GM19238 (cell line): ENCODE measurements at regions not wholly inside any gene's neighbourhood (a gene's known extent, or its start where the extent isn't known, plus 50 kb on each side); places are given as distances from the start of the nearest gene placed in this dataset.

ENCODE experiments used
- DNase-seq: peaks from one replicate; pipeline ENCODE4 v3.0.0; 2011; ENCODE audit warnings: low spot score; ENCODE audit not compliant: insufficient read length

DNA sequence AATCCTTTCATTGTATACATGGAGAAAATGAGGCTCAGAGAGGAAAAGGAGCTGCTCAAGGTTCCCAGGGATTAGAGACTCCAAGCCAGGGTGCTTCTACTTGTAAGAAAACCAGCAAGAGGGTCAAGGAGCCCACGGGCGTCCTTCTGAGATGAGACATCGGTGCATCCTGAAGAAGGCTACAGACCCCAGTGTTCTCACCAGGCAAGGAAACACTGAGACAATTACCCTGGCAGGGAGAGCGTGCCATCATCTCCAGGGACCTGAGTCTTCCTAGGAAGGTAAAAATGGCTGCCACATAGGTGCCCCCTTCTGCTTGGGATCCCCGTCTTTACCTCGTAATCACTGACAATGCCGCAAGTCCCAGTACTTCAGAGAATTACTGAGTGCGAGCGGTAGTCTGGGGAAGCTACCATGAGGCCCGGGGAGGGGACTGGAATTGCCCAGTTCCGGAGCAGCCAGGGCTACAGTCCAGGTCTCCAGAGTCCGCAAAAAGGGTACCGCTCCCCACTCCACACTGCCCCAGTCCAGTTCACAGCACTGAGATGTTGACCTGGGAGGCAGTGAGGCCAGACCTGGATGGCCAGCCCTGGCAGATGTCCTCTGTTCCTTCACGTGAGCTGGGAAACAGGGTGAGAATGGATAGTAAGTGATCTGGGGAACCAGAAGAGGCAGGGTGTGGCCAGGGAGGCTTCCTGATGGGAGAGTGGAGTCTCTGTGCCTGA, 164.7 kb upstream of the SMAD3 start:
- DNase-seq: no peak

DNA sequence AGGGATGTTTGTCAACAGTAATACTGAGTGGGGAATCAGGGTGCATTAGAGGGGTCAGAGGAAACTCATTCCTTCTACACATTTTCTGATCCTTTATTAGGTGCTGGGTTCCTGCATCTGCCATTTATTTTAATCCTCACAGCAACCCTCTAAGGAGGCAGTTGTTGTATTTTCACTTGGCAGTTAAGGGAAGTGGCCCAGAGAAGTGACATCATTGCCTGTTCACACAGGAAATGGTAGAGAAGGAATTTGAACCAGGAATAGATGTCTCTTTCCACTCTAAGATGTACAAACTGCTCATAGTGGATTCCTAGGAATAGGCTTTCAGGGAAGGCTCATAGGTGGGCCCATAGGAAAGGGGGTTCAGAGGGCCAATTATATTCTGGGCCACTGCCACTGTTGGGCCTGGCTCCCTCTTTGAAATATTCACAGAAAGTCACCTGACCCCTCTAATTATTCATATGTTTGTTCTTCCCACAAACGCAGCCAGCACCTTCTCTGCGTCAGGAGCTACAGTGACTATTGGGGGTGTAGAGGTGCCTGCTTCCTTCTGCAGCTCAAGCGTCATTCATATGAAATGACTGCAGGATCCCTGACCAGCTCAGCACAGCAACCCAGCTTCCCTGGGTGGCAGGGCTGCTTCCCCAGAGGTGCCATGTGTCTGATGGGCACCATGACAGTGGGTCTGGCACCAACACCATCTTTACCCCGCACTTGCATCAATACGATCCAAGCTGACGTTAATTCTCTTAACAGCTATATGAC, 163.9 kb upstream of the SMAD3 start:
- DNase-seq: no peak

DNA sequence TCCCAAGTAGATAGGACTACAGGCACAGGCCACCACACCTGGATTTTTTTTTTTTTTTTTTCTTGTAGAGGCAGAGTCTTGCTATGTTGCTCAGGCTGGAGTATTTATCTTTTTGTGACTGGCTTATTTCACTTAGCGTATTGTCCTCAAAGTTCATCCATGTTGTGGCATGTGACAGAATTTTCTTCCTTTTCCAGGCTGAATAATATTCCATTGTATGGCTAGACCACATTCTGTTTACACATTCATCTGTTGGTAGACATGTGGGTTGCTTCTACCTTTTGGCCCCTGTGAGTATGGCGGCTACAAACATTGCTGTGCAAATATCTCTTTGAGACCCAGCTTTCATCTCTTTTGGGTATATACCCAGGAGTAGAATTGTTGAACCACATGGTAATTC, 160.2 kb upstream of the SMAD3 start:
- no peak for DNase-seq

DNA sequence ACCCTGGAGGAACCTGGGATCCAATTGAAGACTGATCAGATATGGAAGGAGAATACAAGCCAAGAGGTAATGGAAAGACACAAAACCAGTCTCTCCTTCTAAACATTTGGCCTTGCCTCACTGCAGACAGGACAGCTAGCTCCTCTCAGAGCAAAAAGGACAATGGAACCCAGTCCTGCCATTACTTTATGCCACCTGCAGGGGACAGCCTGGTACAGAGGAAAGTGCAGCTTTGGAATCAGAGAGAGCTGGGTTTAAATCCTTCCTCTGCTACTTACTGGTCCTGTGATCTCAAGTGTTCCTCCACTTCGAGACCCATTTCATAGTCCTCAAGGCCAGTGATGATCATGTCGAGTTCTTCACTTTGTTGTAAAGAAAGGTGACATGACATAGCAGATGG, 159.4 kb upstream of the SMAD3 start:
- DNase-seq: no peak

DNA sequence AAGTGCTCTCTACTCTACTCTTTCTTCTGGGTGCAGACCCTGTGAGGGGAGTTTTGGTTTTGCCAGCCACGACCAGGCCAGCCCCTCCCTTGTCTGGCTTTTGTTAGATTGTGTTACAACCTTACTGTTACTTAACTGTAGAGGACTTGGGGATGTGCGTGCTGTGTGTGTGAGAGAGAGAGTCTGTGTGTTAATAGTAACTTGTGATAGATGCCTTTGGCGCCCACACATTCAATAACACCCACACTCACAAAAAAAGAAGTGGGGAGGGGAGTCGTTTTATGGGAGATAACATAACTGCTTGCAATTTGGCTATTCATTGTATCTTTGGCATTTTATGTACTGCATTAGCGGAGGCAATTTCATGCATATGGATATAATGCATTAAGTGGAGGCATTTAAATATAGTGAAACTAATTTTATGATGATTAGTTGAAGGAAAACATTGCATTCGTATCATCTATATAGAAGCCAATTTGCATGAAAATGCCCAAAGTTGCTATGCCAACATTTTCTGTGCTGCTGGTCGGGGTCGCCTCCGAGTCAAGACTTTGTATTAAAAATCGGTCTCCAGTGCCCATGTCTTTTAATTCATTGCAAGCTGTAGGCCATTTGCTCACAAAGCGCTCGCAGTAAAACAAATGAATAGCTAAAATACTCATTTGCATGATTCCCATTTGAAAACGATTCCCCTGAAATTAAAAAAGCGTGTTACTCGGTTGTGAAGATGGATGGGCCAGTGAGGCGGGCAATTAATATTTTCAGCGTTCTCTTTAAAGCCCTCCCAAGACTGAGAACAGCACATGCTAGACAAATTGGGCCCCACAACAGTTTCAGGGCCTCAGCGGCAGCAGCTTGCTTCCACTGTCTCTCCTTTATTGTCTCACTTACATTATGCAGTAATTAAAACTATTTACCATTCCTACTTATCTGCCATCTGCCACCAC, 158.5 kb upstream of the SMAD3 start:
- DNase-seq: no peak

DNA sequence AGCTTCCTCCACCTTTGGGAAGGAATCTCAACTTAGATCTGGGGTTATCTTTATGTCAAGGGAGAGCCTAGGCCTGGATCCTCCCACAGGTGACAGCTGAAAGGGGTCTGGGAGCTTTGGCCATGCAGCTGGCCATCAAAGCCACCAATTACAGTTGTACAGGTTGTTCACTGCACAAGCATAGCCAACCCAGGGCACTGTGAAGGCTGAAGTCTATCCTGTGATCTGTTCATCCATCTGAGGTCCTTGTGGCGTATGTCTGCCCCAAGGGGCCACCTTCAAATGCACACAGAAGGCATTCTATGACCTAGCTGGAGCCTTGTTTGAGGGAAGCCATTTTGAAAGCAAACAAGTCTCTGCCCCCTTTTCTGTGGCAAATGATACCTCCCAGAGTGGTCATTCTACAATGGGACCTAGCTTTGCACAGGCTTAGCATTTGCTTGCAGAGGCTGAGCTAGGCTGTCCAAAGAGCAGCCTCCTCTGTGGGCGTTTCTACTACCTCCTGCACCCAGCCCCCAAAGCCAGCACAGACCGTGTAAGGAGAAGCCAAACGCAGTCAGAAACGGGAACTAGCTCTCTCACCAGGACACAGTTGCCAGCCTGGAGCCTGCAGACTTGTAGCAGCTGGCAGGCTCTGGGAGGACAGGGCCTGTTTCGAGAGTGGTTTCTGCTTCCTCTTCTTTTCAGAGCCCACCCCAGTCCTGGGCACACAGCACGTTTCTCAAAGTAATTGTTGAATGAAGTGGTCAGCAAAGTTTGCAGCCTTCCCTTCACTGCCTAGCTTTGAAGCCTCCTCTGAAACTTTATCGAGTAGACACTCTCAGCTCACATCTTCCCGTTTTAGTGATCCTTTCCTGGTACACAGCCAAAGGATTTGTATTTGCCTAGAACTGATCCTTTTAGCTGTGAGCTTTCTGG, 157.3 kb upstream of the SMAD3 start:
- no peak for DNase-seq

DNA sequence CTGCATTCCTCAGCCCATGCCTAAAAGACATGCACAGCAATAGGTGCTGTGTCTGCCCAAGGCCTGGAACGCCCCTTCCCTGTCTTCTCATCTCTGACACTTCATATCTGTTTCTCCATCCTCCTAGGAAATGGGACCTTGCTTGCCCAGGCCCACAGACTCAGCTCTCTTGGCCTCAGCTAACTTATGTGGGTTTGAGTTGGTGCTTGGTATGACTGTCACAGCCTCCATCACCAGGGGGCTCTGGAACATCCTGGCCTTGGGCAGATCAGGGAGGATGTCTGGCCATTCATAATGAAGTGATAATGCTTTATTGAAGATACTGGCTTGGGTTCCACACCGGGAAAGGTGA, 156.7 kb upstream of the SMAD3 start:
- no peak for DNase-seq

DNA sequence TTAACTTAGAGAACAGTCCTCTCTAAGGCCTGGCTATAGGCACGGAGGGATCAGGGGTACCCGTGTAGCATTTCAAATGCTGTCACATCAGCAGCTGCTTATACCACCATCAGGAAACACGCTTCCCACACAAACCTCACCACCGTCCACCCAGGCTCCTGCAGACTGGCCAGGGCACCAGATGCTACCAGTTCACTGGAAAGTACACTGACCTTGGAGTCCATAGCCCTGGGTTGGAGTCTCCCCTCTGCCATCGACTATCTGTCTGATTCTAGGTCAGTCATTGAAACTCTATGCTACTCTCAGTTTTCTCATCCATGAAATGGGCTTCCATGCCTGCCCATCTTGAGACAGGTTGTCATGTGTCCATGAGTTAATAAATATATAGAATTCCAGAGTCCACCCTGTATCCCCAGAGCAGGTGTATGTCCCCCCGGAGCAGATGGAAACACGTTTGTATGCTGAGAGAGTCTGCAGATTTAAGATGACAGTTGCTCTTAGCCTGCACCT, 156.0 kb upstream of the SMAD3 start:
- no peak for DNase-seq

DNA sequence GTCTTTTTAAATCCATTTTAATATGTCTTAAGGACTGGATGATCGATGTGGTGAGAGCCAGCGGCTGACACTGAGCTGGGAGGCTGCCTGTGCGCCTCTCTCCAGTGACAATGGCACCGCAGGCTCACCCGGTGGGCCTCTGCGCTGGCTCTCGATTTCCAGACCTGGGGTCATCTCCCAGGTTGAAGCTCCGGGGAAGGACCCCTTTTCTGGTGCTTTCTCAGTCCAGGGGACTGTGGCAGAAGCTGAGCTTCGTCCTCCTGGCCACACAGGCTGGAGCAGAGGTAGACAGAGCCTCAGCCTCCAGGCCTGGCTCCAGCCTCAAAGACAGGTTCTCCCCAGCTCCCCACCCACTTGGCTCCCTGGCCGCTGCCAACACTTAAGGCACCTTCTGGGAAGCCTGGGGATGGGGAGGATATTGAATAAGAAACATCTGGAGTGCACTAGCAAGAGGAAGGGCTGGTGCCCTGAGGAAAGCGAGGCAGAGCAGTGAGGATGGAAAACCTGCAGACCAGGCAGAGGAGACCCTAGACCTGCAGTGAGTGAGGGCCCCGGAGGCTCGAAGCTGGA, 154.2 kb upstream of the SMAD3 start:
- no peak for DNase-seq

DNA sequence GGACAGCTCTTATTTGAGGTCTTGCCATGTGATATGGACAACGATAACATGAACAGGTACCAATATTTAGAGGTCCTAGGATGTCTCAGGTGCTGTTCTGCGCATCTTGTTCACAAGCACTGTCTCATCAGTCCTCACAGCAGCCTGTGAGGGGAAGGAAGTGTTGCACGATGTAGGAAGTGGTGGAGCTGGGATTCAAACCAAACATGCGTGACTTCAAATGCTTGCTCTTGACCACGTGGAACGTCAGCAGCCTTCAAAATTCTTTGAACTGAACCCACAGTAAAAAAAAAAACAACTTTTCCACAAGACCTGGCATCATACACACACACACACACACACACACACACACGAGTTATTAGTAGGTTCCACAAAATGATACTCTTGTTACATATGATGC, 153.4 kb upstream of the SMAD3 start:
- no peak for DNase-seq

DNA sequence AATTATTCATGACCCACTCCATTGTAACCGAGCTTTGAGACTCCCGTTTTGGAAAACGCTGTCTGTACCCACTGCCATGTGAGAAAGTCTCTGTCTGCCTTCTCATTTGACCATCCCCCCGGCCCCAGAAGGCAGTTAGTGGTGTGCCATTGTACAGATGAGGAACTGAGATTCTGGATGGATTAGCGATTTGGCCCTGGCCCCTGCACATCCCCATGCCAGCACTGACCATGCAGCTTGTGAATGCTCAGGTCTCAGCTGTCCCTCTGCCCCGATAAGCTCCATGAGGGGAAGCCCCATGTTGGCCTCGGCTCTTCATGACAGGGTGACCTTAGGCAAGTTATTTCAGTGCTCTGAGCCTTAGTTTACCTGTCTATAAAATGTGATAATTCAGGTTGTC, 153.0 kb upstream of the SMAD3 start:
- DNase-seq: no peak

DNA sequence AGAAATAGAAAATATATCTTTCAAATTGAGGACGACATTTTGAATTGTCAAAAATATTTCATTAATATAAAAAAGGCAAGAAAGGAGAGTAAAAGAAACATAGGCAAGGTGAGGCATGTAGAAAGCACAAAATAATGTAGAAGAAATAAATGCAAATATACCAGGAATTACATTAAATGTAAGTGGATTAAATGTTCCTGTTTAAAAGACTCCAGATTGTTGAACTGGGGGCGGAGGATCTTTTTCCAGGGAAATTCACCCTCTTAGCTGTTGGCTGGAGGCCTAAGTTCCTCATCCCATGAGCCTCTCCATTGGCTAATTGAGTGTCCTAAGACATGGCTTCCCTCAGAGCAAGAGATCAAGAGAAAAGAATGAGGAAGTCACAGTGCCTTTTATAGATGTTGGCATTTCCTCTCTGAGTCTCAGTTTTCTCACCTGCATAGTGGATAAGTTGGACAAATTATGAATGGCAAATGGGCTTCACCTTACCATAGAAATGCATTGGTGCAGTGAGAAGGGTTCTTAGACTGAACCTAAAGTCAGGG, 147.4 kb upstream of the SMAD3 start:
- DNase-seq: no peak

DNA sequence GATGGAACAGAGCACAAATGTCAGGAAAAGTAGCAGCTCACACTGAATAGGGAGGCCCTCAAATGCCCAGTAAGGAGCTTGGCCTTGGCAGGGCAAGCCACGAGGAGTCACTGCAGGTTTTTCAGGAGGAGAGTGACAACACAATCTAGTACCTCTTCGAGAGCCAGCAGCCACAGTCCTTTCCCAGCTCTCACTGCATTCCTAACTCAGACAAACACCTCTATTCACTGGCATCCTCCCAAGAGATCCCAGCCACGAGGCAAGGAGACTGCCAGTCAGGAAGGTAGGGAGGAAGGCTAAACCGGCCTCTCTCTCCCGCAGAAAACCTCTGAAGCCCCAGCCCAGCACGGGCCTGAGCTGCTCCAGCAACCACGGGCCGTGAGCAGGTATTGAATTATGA, 146.0 kb upstream of the SMAD3 start:
- no peak for DNase-seq

DNA sequence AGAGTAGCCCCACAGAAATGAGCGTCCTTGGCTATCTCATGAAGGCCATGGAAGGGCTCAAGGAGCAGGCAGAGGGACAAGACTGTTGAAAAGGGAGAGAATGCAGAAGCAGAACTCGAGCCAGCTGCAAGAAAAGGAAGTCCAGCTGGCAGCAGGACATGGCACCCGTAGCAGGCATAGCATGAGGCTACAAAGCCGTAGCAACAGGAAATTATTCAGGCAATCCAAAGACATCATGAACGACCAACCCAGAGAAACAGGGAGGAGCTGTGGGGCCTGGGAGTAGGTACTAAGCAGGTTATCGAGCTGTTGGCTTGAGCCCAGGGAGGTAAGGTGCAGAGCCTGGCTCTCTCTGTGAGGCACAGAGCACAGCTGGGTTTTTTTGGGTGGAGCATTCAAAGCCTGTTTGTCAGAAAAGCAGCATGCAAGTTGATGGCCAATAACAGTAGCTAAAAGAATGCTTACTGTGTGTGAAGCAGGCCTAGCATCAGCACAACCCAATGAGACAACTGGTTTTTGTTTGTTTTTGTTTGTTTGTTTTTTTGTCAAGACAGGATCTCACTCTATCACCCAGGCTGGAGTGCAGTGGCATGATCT, 144.0 kb upstream of the SMAD3 start:
- no peak for DNase-seq

DNA sequence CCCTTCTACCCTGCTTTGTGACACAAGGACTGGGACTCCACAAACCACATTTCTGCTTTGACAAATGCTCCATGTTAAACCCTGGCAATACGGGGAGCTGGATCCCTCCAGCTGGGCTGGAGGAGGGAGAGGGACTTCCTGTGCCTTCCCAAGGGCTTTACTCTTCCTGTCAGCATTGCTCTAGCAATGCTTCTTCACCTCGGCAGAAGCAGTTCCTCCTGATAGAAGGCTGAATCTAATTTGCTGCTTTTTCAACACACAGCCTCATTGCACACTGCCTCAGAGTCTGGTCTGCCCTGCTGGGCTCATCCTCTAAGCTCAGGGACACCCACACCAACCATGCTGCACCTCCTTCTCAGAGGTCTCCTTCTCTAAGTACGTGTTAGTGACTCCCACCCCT, 142.8 kb upstream of the SMAD3 start:
- no peak for DNase-seq

DNA sequence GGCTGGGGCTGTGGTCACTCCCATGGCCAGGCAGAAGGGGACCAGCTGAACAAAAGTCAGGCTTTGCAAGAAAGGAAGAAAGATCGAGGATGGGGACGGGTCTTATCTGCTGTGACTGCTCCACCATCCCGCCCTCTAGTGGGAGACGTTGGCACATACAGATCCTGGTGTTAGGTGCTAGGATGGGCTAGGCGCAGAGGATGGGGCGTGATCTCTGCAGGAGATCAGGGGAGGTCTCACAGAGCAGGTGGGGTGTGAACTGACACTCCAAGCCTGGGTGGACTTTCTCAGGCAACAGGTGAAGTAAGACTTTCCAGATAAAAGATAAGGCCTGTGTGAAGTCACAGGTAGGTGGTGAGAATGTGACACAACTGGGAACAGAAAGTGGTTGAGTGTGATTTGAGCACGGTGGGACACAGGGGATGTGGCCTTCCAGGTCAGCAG, 141.9 kb upstream of the SMAD3 start:
- no peak for DNase-seq

DNA sequence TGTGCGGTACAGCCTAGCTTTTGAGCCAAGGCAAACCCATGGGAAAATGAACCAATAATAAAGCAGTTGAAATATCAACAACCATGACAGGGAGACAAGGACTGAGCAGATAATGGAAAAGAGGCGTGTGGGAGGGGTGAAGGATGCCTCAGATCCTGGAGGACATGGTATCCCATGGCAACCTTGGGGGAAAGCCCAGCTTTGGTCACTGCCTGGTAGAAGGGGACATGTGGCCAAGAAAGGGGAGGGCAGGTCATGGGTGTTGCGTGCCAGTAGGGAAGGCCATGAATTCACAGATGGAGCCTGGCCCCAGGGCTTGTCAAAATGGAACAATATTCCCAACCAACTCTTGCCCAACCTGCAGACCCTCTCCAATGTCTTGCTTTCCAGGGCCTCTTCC, 140.5 kb upstream of the SMAD3 start:
- no peak for DNase-seq

DNA sequence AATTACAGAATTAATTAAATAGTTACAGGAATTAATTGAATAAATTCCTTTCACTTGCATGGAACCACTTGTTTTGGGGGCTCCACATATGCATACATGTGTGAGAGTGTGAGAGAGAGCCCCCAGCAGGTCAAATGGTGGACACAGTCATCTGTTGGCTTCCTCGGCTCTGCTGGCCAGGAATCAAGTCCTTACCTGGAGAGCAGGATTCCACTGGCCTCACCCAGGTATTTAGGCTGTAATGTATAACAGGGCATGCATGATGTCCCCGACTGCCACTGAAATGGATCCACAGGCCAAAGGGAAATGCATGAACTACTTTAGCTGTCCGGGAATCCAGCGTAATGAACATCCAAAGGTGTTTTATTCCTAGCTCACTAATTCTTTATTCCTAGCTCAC, 139.7 kb upstream of the SMAD3 start:
- DNase-seq: no peak

DNA sequence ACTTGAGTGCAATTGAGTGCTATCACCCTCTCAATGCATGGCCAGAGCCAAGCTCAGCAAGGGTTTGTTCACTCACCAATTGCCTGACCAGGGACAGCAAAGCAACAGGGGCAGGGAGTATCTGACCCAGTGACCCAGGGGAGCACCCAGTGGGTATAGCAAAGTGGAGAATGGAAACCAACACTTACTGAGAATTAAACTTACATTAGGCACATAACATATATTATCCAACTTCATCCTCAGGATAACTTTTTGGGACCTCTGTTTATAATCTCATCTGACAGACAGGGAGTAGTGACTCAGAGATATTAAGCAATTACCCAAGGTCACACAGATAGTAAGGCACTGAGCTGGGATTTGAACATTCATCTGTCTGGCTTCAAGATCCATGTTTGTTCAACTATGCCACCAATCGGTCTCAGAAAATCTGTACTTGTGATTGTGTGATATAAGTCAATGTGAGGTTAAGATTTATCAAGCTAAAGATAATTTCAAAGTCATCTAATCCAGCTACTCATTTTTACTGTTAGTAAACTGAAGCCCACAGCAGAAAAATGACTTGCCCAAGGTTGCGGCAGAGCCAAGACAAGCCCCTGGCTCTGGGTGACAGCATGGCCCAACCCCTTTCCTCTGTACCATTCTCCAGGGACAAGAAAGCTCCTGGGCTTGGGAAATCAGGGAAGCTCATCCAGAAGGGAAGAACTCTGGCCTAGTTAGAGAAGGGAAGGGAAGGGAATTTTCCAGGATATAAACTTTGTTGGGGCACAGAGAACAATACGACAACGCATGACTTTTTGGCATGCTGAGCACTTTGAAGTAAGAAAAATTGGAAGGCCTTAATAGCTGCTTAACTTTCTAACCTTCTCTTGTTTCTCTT, 138.0 kb upstream of the SMAD3 start:
- DNase-seq: no peak
